ENCODE measurements at regions not wholly inside any gene's neighbourhood (a gene's known extent, or its start where the extent isn't known, plus 50 kb on each side); places are given as distances from the start of the nearest gene placed in this dataset.
"Not testable (repeated sequence)": the region's sequence is repeated elsewhere in the genome, so short reads cannot be mapped to it uniquely, and the experiment has no call there.

- no peaks in the 10 kb centered on the region for H3K36me3 ChIP-seq (replicated peaks in 1 of 2; ENCODE audit: insufficient read depth in 1 of 2, low read depth in 2 of 2)
- intact Hi-C loops (cut with DNase I): no loop called here
- whole genome bisulfite sequencing, 2 donors: 52 to 64% methylated on average over 3 of the region's 3 CpGs
- DNase-seq (no peak), ATAC-seq (no peak)
- no peaks in the 10 kb centered on the region for H3K9me3 ChIP-seq
- no peak overlapping the region for H3K4me3 ChIP-seq
- no peaks in the 10 kb centered on the region for H3K4me1 ChIP-seq
- TF ChIP-seq, protein P1, sequence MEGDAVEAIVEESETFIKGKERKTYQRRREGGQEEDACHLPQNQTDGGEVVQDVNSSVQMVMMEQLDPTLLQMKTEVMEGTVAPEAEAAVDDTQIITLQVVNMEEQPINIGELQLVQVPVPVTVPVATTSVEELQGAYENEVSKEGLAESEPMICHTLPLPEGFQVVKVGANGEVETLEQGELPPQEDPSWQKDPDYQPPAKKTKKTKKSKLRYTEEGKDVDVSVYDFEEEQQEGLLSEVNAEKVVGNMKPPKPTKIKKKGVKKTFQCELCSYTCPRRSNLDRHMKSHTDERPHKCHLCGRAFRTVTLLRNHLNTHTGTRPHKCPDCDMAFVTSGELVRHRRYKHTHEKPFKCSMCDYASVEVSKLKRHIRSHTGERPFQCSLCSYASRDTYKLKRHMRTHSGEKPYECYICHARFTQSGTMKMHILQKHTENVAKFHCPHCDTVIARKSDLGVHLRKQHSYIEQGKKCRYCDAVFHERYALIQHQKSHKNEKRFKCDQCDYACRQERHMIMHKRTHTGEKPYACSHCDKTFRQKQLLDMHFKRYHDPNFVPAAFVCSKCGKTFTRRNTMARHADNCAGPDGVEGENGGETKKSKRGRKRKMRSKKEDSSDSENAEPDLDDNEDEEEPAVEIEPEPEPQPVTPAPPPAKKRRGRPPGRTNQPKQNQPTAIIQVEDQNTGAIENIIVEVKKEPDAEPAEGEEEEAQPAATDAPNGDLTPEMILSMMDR (IDR thresholded peaks at IDR 0.05): no peak
- TF ChIP-seq POLR2A (IDR thresholded peaks at IDR 0.05): no peak
- H3K27me3 ChIP-seq: no peaks in the 10 kb centered on the region
- H3K27ac ChIP-seq: no peak overlapping the region
Observed at GRCh38 chr1:221527886-221528624, 213.8 kb downstream of the DUSP10 start.

DNA sequence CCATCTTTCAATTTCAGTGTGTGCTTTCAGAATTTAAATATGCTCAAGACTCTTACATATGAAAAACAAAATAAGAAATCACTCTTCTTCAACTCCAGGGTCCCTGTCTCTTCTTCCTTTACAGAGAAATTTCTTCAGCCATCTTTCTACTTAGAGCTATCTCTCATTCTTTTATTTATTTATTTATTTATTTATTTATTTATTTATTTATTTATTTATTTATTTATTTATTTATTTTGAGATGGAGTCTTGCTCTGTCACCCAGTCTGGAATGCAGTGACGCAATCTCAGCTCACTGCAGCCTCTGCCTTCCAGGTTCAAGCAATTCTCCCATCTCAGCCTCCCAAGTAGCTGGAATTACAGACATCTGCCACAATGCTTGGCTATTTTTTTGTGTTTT lies 211.7 kb downstream of the DUSP10 start:
- ATAC-seq: not testable (repeated sequence)
- WGBS, 2 donors: 79 to 87% methylated on average over 1 of the region's 1 CpG

DNA sequence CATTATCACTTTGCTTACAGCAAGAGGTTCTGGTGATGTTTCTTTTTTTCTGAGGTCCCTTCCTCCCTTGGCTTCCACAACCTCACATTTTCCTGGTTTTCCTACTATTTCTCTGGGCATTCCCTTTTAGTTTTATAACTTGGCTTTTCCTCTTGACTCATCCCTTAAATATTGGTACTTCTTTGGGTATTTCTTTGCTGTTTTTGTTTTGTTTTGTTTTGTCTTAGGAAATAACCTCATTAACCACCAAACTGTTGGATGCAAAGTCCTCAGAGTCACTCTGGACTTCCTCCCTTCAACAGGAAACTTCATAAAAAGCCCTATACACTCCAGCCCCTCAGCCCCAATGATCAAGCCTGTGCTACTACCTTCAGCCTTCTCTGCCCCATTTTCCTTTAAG lies 211.1 kb downstream of the DUSP10 start:
- H3K27me3 ChIP-seq: no peaks in the 10 kb centered on the region

More for the DNA sequence above, 211.7 kb downstream of the DUSP10 start:
- intact Hi-C loops (cut with DNase I); H3K27ac ChIP-seq; H3K27me3 ChIP-seq; H3K4me3 ChIP-seq; H3K36me3 ChIP-seq (replicated peaks in 1 of 2; ENCODE audit: insufficient read depth in 1 of 2, low read depth in 2 of 2); DNase-seq; H3K9me3 ChIP-seq; H3K4me1 ChIP-seq: not testable (repeated sequence)

GRCh38 chr1:221532071-221532773 lies 209.7 kb downstream of the DUSP10 start:
- DNase-seq: no peak
- H3K4me1 ChIP-seq: no peaks in the 10 kb centered on the region
- H3K27me3 ChIP-seq: no peaks in the 10 kb centered on the region
- no peaks in the 10 kb centered on the region for H3K36me3 ChIP-seq (replicated peaks in 1 of 2; ENCODE audit: insufficient read depth in 1 of 2, low read depth in 2 of 2)
- ATAC-seq: no peak
- intact Hi-C loops (cut with DNase I): no loop called here
- no peaks in the 10 kb centered on the region for H3K9me3 ChIP-seq
- 64 to 66% methylated on average over 5 of the region's 5 CpGs for WGBS, 2 donors
- H3K4me3 ChIP-seq: no peak overlapping the region
- TF ChIP-seq, protein P1 (IDR thresholded peaks at IDR 0.05): no peak
- no peak for TF ChIP-seq POLR2A (IDR thresholded peaks at IDR 0.05)
- H3K27ac ChIP-seq: no peak overlapping the region

More for the DNA sequence above, 211.1 kb downstream of the DUSP10 start:
- Histone ChIP-seq H3K27ac (no peak overlapping the region), H3K9me3 (no peaks in the 10 kb centered on the region), H3K4me3 (no peak overlapping the region), H3K4me1 (no peaks in the 10 kb centered on the region), H3K36me3 (replicated peaks in 1 of 2; ENCODE audit: insufficient read depth in 1 of 2, low read depth in 2 of 2) (no peaks in the 10 kb centered on the region)
- no peak for ATAC-seq
- intact Hi-C loops (cut with DNase I): no loop called here
- TF ChIP-seq POLR2A (IDR thresholded peaks at IDR 0.05): no peak
- TF ChIP-seq, protein P1 (IDR thresholded peaks at IDR 0.05): no peak
- DNase-seq: no peak

GRCh38 chr1:221541296-221541695 lies 200.6 kb downstream of the DUSP10 start:
- Histone ChIP-seq H3K4me1 (peaks cover 5% of the 10 kb centered on the region), H3K27me3 (no peaks in the 10 kb centered on the region), H3K36me3 (replicated peaks in 1 of 2; ENCODE audit: insufficient read depth in 1 of 2, low read depth in 2 of 2) (no peaks in the 10 kb centered on the region), H3K27ac (no peak overlapping the region), H3K9me3 (no peaks in the 10 kb centered on the region), H3K4me3 (no peak overlapping the region)
- ATAC-seq (no peak), DNase-seq (no peak)
- intact Hi-C loops (cut with DNase I): no loop called here
- TF ChIP-seq, protein P1 (IDR thresholded peaks at IDR 0.05): no peak
- no peak for TF ChIP-seq POLR2A (IDR thresholded peaks at IDR 0.05)
- 65 to 73% methylated on average over 5 of the region's 5 CpGs for WGBS, 2 donors

Data from body of pancreas (tissue), 4 donors.